SU-DHL-6 (cell line): ENCODE measurements at regions not wholly inside any gene's neighbourhood (a gene's known extent, or its start where the extent isn't known, plus 50 kb on each side); places are given as distances from the start of the nearest gene placed in this dataset.

Experiments
- CTCF ChIP-seq: fragments of 200-600 bp; sonication (generic); IDR thresholded peaks from one replicate; pipeline ENCODE4 v1.5.1; 2017; ENCODE audit warnings: antibody characterized with exemption, mild to moderate bottlenecking, low read length, moderate library complexity; ENCODE audit not compliant: insufficient read depth, poor library complexity, severe bottlenecking
- EZH2phosphoT487 ChIP-seq: fragments of 200-600 bp; sonication (generic), shearing (Covaris generic); conservative IDR thresholded peaks from 2 replicates; pipeline ENCODE4 v1.6.1; 2018; ENCODE audit warnings: mild to moderate bottlenecking, antibody characterized with exemption, low read length, moderate library complexity, mixed read lengths

GRCh38 chr10:125557311-125557710, 125.7 kb downstream of the TEX36 start:
- TF ChIP-seq EZH2phosphoT487 = no peak
- TF ChIP-seq CTCF = no peak
